ENCODE measurements at regions not wholly inside any gene's neighbourhood (a gene's known extent, or its start where the extent isn't known, plus 50 kb on each side); places are given as distances from the start of the nearest gene placed in this dataset.

GRCh38 chr13:52975969-52976368, 52.6 kb upstream of the OLFM4 start:
- no peak for DNase-seq
- in situ Hi-C loops (cut with MboI; ENCODE audit: low pct_unique_long_range_greater_than_20kb, low sequenced_read_pairs), result no loop called here

GRCh38 chr13:52975161-52975560, 53.5 kb upstream of the OLFM4 start:
- in situ Hi-C loops (cut with MboI; ENCODE audit: low pct_unique_long_range_greater_than_20kb, low sequenced_read_pairs), result no loop called here
- no peak for DNase-seq

DNA sequence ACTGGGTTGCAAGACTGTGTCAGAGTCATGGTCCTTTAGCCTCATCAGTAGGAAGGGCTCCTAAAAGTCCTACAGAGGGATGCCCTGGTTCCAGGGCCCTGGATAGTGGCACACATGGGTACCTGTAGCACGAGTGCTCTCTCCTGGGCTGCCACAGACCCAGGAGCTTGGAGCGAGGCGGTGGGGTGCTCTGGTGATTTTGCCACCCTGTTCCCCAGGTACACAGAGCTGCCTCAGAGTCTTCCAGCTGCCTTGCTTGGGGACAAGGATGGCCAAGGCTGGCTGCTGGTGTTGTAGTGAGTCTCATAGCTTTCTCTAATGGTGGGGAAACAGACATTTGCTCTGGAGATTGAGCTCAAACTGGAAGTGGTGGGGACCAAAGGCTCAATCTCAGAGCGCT, 53.9 kb upstream of the OLFM4 start:
- in situ Hi-C loops (cut with MboI; ENCODE audit: low pct_unique_long_range_greater_than_20kb, low sequenced_read_pairs), result no loop called here
- no peak for DNase-seq

GRCh38 chr13:52969373-52969772, 59.2 kb upstream of the OLFM4 start:
- in situ Hi-C loops (cut with MboI; ENCODE audit: low pct_unique_long_range_greater_than_20kb, low sequenced_read_pairs), result no loop called here
- no peak for DNase-seq

- peak; percentile 63 for DNase-seq
- in situ Hi-C loops (cut with MboI; ENCODE audit: low pct_unique_long_range_greater_than_20kb, low sequenced_read_pairs), result no loop called here
Measured at GRCh38 chr13:52968074-52968700, 60.4 kb upstream of the OLFM4 start.

DNA sequence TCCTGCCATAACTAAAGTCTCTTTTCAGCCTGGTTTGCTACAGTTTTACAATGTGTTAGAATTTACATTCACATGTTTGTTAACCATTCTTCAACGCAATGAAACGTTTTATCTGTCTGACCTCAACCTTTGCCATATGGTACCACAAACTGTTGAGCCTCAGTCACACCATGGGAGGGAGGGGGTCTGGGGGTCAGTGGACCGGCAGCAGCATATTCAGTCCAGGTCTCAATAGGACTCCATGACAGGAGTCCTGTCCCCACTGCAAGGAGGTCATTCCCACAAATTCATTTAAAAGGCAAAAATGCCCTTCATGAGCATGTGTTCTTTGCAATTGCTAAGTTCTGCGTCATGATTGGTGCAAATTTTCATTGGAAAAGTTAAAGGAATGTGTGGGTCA, 66.6 kb upstream of the OLFM4 start:
- in situ Hi-C loops (cut with MboI; ENCODE audit: low pct_unique_long_range_greater_than_20kb, low sequenced_read_pairs), result no loop called here
- no peak for DNase-seq

GRCh38 chr13:52961256-52961910, 67.2 kb upstream of the OLFM4 start:
- in situ Hi-C loops (cut with MboI; ENCODE audit: low pct_unique_long_range_greater_than_20kb, low sequenced_read_pairs), result no loop called here
- DNase-seq, result no peak

DNA sequence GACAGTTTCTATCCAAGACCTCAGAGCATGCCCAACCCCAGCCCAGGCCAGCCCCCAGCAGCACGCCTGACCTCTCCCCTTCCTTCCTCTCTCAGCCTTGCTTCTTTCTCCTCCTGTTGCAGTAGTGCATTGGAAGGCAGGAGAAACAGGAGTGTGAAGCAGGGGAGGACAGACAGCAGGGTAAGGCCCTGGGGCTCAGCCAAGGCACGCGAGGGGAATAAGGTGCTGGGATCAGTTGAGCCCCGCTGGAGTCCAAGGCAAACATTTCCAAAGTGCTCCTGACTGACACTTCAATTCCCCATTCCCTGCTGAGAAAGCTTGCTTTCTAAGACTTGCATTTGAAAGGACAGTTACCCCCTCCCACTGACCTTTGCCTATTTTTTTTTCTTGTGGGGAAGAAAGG, 73.1 kb upstream of the OLFM4 start:
- DNase-seq, result no peak
- in situ Hi-C loops (cut with MboI; ENCODE audit: low pct_unique_long_range_greater_than_20kb, low sequenced_read_pairs), result no loop called here

DNA sequence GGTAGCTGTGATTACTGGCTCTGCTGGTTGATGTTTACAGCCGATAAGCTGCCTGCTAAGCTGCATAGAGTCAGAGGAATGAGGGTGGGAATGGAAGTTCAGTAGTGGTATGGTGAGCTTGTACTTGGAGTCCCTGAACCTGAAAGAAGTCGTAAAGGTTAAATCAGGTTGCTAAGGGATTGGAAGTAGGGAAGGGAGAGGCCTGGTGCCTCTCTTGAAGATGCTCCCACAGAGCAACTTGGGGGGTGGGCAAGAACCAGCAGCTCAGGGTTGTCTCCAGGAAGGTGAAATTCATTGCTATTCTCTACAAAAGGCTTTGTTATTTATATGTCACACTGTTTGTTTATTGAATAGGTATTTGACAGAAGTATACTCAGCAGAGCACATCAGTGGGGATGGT, 73.8 kb upstream of the OLFM4 start:
- no peak for DNase-seq
- in situ Hi-C loops (cut with MboI; ENCODE audit: low pct_unique_long_range_greater_than_20kb, low sequenced_read_pairs), result no loop called here

DNA sequence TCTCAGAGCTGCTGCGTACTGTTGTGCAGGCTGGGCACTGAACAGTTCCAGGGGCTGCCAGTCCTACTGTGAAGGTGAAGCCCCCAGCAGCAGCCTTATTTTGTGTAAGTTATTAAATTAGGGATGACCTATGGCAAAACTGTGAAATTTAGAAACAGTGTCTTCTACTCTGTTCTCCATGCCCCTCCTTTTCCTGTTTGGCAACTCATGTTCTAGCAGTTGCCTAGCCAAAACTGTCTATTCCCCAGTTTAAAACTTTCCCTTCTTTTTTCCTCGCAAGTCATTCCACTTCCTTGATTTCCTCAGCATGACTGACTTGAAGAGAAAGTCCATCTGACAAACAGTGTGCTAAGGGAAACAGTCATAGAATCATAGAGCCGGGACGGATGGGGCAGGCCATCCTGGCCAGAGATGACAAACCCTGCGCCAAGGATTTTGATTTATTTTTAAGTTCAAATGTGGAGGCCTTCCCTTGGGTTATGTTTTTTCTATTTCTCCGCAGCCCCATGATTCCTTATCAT, 78.1 kb upstream of the OLFM4 start:
- in situ Hi-C loops (cut with MboI; ENCODE audit: low pct_unique_long_range_greater_than_20kb, low sequenced_read_pairs), result no loop called here
- DNase-seq, result no peak

DNA sequence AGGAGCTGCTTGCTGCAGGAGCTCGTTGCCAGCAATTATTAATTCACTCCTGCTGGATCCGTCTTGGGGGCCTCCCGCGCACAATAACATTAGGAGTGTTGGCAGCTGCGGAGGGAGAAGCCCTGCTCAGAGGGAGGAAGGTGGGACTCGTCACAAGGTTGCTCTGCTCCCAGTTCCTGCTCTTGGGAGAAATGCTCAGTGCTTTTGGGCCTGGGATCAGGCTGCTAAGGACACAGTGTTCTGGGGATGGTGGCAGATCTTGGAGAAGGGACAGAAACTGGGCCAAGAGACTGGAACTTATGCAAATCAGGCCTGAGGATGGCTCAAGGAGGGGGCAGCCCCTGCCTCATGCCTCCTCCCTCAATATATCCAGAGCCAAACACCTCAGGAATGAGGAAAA, 78.9 kb upstream of the OLFM4 start:
- in situ Hi-C loops (cut with MboI; ENCODE audit: low pct_unique_long_range_greater_than_20kb, low sequenced_read_pairs), result no loop called here

GRCh38 chr13:52949044-52949443, 79.6 kb upstream of the OLFM4 start:
- no peak for DNase-seq

More for the DNA sequence above, 78.9 kb upstream of the OLFM4 start:
- no peak for DNase-seq

GRCh38 chr13:52947921-52948373, 80.7 kb upstream of the OLFM4 start:
- in situ Hi-C loops (cut with MboI; ENCODE audit: low pct_unique_long_range_greater_than_20kb, low sequenced_read_pairs), result no loop called here

More at GRCh38 chr13:52949044-52949443, 79.6 kb upstream of the OLFM4 start:
- in situ Hi-C loops (cut with MboI; ENCODE audit: low pct_unique_long_range_greater_than_20kb, low sequenced_read_pairs), result no loop called here

GRCh38 chr13:52945348-52945747, 83.3 kb upstream of the OLFM4 start:
- in situ Hi-C loops (cut with MboI; ENCODE audit: low pct_unique_long_range_greater_than_20kb, low sequenced_read_pairs), result no loop called here

More at GRCh38 chr13:52947921-52948373, 80.7 kb upstream of the OLFM4 start:
- DNase-seq, result no peak

DNA sequence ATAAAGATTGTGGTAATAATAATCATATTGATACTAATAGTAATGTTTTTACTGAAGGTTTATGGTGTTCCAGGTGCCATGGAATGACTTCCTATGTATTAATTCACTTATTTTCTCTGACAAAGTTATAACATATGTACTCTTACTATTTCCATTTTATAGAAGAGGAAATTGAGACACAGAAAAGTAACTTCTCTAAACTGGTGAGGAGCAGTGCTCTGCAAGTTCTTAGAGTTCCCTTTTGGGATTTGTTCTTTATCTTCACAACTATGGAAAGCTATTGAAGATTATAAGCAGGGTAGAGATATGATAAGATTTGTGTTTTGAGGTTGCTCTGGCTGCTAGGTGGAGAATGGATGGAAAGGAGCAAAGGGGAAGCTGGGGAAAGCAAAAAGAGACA, 83.9 kb upstream of the OLFM4 start:
- no peak for DNase-seq
- in situ Hi-C loops (cut with MboI; ENCODE audit: low pct_unique_long_range_greater_than_20kb, low sequenced_read_pairs), result no loop called here

More at GRCh38 chr13:52945348-52945747, 83.3 kb upstream of the OLFM4 start:
- DNase-seq, result no peak

- in situ Hi-C loops (cut with MboI; ENCODE audit: low pct_unique_long_range_greater_than_20kb, low sequenced_read_pairs), result no loop called here
- DNase-seq, result no peak
Measured at GRCh38 chr13:52938065-52938464, 89.6 kb upstream of the PCDH8 start.

DNA sequence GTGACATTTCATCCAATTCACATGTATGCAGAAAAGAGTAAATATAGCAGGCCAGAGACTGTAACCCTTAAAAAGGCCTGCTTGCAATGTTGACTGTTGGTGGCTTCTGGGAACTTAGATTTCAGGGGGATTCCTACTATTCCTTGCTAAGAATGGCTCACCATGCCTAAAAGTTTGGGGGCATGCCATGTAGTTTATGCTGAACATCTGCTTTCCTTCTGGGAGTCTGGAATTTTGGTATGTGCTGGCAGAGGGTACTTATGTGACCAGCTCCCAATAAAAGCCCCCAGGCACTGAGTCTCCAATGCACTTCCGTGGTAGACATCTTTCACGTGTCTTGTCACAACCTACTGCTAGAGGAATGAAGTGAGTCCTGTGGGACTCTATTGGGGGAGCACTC, 88.4 kb upstream of the PCDH8 start:
- in situ Hi-C loops (cut with MboI; ENCODE audit: low pct_unique_long_range_greater_than_20kb, low sequenced_read_pairs), result no loop called here
- no peak for DNase-seq

DNA sequence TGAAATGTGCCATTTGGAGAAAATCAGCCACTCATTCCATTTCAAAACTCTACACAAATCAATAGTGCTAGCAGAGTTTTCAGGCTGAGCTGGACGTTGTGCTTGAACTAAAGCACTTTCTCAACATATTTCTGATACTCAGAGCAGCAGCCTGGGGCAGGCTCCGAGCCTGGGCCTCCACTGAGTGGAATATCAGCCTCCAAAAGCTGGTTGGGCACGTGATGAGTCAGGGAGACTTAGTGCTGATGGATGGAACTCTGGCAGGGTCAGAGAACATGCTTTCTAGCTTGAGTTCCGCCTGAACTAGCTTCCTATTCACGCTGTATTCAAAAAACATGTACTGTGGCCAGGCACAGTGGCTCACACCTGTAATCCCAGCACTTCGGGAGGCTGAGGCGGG, 85.8 kb upstream of the PCDH8 start:
- in situ Hi-C loops (cut with MboI; ENCODE audit: low pct_unique_long_range_greater_than_20kb, low sequenced_read_pairs), result no loop called here

DNA sequence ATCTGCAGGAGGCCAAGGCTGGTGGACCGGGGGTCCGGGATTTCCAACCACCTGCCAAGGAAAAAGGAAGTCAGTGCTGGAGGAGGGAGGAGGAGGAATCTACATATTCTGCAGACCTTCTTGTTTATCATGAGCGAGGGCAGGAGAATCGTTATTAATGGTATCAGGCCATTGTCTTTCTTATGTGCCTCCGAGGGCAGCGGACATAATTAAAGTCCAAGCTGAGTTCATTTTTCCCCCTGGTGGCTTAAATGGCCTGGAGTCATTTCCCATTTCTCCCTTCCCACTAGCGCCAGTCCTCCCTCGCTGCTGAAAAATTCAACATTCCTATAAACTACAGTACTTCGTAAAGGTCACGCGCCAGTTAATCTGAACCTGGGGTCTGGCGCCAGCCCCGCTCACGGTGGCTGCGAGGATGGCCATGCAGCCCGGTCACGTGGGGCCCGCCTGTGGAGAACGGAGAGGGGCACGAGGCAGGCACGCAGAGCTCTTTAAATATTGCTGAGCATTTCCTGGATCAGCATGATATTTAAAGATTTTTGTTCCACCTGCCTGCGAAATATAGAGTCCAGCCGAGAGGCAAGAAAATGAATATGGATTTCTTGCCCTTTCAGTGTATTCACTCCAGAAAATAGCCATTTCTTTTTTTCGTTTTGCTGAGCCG, 85.2 kb upstream of the PCDH8 start:
- no peak for DNase-seq
- in situ Hi-C loops (cut with MboI; ENCODE audit: low pct_unique_long_range_greater_than_20kb, low sequenced_read_pairs), result no loop called here

More for the DNA sequence above, 85.8 kb upstream of the PCDH8 start:
- no peak for DNase-seq

DNA sequence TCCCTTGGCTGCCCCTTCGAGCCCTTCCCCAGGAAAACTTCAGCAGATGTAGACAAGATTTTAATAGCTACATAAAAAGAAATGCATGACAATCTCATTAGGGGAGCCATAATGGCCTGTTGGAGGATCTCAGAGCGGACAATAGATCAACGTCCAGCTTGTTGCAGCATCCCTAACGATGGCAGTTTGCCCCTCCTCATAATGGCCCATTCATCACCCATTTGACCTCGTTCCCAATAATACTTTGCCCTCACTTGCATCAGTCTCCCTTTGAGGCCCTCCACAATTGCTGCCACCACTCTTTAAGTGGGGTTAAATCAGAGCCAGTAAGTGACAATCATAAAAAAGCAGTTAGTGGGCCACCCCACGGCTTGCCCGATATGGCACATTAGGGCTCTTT, 84.7 kb upstream of the PCDH8 start:
- in situ Hi-C loops (cut with MboI; ENCODE audit: low pct_unique_long_range_greater_than_20kb, low sequenced_read_pairs), result no loop called here
- DNase-seq, result no peak

All from KBM-7 (cell line).